OCI-LY3 (cell line): ENCODE measurements at regions not wholly inside any gene's neighbourhood (a gene's known extent, or its start where the extent isn't known, plus 50 kb on each side); places are given as distances from the start of the nearest gene placed in this dataset.

Source experiments
- EZH2phosphoT487 ChIP-seq: fragments of 200-600 bp; shearing (Covaris generic); IDR thresholded peaks from 2 replicates; pipeline ENCODE4 v1.6.1; 2018; ENCODE audit warnings: antibody characterized with exemption, mixed run types, low read depth
- TF ChIP-seq, protein P1 (sequence below): fragments of 200-600, 300-600 bp; sonication (generic); IDR thresholded peaks from 2 replicates; pipeline ENCODE4 v1.5.1; 2014; ENCODE audit warnings: antibody characterized with exemption, low read length, low read depth

DNA sequence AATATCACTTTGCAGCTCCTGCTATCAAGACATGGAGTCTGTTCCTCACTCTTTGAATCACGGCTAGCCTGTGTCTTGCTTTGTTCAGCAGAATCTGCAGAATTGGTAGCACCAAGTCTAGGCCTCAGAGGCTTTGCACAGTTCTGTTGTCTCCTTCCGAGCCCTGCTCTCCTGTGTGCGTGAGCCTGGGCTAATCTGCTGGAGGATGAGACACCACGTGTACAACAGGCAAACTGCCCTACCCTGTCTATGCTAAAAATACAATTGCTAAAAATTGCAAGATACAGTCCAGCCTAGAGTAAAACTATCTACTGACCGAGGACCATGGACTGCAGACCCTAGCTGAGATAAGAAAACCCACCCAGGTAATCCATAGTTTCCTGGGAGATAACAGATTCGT, 484.7 kb downstream of the NPIPA7 start:
- TF ChIP-seq, protein P1, sequence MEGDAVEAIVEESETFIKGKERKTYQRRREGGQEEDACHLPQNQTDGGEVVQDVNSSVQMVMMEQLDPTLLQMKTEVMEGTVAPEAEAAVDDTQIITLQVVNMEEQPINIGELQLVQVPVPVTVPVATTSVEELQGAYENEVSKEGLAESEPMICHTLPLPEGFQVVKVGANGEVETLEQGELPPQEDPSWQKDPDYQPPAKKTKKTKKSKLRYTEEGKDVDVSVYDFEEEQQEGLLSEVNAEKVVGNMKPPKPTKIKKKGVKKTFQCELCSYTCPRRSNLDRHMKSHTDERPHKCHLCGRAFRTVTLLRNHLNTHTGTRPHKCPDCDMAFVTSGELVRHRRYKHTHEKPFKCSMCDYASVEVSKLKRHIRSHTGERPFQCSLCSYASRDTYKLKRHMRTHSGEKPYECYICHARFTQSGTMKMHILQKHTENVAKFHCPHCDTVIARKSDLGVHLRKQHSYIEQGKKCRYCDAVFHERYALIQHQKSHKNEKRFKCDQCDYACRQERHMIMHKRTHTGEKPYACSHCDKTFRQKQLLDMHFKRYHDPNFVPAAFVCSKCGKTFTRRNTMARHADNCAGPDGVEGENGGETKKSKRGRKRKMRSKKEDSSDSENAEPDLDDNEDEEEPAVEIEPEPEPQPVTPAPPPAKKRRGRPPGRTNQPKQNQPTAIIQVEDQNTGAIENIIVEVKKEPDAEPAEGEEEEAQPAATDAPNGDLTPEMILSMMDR = no peak
- TF ChIP-seq EZH2phosphoT487 = no peak
